GM18517 (cell line): ENCODE measurements at regions not wholly inside any gene's neighbourhood (a gene's known extent, or its start where the extent isn't known, plus 50 kb on each side); places are given as distances from the start of the nearest gene placed in this dataset.

ENCODE experiments used
- ATAC-seq: cut with Tn5 transposase; IDR thresholded peaks from one replicate; pipeline ENCODE4 v1.9.1; 2021; ENCODE audit warnings: mild to moderate bottlenecking, moderate library complexity; ENCODE audit not compliant: unreplicated experiment

DNA sequence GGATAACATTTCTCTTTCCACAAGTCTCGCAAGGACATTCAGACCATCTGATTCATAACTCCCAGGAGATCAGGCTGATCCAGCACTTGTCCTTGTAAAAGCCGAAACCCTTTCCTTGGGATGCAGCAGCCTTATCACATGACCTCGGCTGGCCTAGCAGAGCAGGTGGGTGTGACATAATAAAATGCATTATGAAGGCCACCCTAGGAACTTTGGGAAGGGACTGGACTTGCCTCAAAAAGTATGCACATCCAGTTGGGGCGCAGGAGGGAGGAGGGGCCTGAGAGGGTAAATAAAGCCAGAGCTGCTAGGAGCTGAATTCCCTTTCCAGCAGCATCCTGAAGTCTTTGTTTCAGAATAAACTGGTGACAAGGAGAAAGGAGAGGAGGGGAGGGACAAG, 260.8 kb downstream of the SNX13 start:
- ATAC-seq: no peak

GRCh38 chr7:17680026-17680425, 260.3 kb downstream of the SNX13 start:
- no peak for ATAC-seq

- no peak for ATAC-seq
Measured at GRCh38 chr7:17680943-17681351, 259.3 kb downstream of the SNX13 start.

- no peak for ATAC-seq
Measured at GRCh38 chr7:17681965-17682364, 258.3 kb downstream of the SNX13 start.

GRCh38 chr7:17682586-17682985, 257.7 kb downstream of the SNX13 start:
- no peak for ATAC-seq

- no peak for ATAC-seq
Measured at GRCh38 chr7:17685141-17685540, 255.2 kb downstream of the SNX13 start.

GRCh38 chr7:17687361-17687760, 252.9 kb downstream of the SNX13 start:
- no peak for ATAC-seq

- no peak for ATAC-seq
Measured at GRCh38 chr7:17689361-17689902, 250.9 kb downstream of the SNX13 start.

DNA sequence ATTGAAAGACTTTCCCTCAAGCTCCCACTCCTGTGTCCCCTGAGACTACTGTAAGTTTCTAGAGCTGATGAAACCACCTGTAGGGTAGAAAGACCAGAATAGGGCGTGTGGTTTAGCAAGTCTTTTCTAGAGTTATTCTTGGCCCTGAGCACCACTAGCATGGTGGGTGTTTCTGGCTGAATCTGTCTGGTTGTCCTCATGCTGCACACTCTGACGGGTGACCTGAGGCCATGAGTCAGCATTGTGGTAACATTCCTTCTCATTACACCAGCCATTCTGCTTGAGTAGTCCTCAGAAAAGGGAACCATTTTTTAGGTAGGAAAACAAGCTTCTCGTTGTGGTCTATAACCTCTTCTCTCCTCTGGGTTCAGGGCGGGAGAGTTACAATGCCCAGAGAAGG, 250.3 kb downstream of the SNX13 start:
- peak; percentile 62 for ATAC-seq

- ATAC-seq: no peak
Measured at GRCh38 chr7:17696422-17696821, 243.9 kb downstream of the SNX13 start.

DNA sequence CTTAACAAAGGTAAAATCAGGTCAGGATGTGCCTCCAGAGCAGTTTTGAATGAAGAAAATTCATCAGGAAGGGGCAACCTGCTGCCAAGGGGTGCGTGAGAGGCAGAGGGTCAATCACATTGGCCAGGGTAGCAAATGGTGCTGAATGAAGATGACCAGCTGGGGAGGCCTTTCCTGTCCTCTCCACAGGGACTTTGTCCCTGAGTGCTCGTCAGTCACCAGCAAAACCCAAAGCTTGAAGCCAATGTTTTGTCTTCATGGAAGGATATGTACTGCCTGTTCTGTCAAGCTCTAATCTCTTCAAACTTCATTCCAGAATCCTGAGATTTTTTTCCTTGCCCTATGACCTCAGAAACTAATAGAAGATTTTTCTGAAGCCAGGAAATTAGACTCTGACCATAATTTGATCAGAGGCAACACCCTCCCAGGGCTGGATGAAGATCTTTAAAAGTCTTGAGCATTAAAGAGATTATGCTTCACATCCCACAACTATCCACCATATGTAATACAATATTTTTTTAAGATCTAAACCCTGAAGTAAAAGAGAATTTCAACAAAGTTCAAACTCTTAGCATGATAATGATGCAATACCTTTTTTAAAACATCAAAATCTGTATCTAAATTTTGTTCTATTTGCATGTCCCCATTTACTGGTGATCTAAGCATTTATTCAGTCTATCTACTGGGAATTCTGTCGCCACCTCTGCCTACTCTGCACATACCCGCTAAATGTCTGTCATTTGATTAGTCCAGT, 243.0 kb downstream of the SNX13 start:
- no peak for ATAC-seq

GRCh38 chr7:17699696-17700095, 240.6 kb downstream of the SNX13 start:
- ATAC-seq: no peak

DNA sequence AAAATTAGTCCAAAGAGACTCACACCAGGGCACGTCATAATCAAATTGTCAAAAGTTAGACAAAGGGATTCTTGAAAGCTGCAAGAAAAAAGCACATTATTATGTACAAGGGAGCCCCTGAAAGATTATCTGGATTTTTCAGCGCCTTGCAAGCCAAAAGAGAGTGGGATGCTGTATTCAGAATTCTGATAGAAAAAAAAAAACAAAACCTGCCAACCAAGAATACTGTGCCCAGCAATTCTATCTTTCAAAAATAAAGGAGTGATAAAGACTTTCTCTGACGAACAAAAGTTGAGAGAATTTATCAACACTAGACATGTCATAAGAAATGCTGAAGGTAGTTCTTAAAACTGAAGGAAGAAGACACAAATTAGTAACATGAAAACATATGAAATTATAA, 240.2 kb downstream of the SNX13 start:
- ATAC-seq: no peak

- ATAC-seq: no peak
Measured at GRCh38 chr7:17706275-17706674, 234.0 kb downstream of the SNX13 start.

- peak; percentile 76 for ATAC-seq
Measured at GRCh38 chr7:17706734-17707133, 233.6 kb downstream of the SNX13 start.

DNA sequence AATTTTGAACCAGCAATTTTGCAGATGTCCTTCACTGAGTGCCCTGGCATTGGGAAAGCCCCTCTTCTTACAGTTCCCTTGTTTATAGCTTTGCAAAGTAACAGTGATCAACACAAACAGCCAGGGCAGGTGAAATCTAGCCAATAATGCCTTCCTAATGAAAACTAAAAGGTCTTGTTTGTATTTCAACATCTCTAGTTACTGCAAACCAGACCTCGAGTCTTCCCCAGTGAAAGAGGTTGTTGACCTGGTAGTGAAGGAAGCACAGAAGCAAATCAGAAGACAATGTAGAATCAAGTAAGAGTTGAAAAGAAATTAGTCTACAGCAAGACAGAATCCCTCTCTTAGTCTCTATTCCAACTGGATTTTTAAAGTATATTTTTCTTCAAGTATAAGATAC, 231.2 kb downstream of the SNX13 start:
- no peak for ATAC-seq

GRCh38 chr7:17709599-17709998, 230.7 kb downstream of the SNX13 start:
- no peak for ATAC-seq

DNA sequence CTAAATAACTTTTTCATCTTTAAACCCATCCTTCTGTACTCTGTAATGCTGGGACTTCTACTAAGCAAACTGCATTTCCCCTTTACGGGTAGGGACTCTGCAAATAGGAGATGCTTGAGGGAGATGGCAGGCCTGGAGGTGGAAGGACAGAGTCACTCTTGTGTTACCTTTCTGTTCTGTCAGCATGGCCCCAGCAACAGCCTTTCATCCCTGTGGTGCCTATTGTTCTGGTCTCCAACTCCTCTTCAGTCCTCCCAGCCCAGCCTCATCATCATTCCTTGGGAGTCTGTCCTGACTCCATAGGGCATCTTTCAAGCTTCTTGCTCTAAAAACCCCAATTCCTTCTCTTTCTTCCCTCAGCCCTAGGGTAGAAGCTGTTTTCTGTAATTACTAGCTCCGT, 230.0 kb downstream of the SNX13 start:
- no peak for ATAC-seq

DNA sequence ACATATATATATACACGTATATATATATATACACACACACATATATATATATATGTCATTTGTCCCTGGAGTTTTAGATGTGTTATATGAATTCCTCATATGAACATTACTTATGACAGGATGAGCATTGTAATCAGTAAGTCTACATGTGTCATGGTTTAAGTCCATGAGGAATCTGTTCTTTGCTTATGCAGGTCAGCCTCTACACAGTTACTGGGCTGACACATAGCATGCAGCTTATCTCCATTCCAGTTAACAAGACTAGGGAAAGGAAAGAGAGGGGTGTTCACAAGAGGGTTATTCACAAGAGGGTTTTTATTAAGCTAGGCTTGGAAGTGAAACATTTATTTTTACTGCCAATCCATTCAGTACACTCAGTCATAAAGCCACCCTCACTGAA, 226.7 kb downstream of the SNX13 start:
- no peak for ATAC-seq

DNA sequence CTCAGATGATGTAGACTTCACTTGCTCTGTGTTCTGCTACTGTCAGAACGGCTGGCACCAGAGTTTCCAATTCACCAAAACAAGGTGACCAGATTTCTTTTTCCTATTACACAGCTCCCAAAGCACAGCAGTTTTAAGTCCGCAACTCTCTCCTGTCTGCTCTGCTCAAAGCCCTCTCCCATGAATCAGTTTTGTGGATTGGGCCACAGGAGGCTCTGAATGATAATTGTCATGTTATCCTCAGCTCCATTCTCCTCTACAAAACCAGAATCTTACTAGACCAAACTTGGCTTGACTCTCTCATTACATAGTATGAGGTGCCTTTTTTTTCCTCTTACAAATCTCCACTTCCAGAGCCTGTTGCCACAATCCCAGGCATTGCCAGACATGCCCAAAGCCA, 223.5 kb downstream of the SNX13 start:
- ATAC-seq: no peak

- ATAC-seq: no peak
Measured at GRCh38 chr7:17719998-17720397, 220.3 kb downstream of the SNX13 start.

DNA sequence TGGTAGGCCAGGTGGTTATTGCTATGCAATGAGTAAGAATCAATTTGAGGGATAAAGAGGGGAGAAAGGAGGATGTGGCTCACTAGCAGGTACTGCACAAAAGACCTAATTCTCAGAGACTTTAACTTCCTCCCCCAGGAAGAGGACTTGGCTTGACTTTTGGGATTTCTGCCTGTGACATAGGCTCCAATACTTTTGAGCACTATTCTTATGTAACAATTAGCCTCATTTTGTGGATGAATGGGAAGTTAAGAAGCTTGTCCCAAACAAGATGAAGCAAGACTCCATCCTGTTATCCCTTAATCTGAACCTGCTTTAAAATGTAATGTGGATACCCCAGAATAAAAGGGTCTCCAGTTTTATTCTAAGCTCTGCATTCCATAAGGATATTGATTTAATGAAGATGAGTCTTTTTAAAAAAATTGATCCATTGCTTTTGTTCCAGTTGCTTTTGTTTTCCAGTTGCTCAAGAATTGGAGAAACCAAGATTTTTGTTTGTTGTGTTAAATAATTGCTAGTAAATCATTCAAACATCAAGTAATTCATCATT, 218.5 kb downstream of the SNX13 start:
- ATAC-seq: no peak

DNA sequence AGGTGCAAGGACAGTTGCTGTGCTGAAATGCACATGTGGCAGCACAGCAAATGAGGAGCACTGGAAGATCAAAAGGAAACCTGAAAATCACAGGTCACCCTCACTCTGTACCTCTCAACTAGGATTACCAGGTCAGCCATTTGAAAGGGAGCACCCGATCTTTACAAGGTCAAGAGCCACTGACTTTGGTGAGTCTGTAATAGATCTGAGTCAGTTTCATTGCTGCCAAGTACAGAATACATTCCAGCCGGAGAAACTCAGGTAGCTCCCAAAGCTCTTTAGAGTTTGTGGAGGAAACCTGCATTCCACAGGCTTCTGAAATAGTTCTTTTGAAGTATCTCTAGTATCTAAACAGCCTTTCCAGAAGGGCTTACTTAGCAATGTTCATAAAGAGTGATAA, 217.5 kb downstream of the SNX13 start:
- no peak for ATAC-seq
